GM23338 (cell line): ENCODE measurements at regions not wholly inside any gene's neighbourhood (a gene's known extent, or its start where the extent isn't known, plus 50 kb on each side); places are given as distances from the start of the nearest gene placed in this dataset.

Experiments used
- ATAC-seq: fragments of 200-7000 bp; cut with Tn5 transposase; 3 replicates; pipeline ENCODE4 v1.9.1; 2020
- DNase-seq: peaks from one replicate; pipeline ENCODE4 v3.0.0-alpha.2; 2015; ENCODE audit warnings: low spot score
- H2AFZ ChIP-seq: fragments of 200-600 bp; sonication (generic); 2 replicates; pipeline ENCODE4 v1.8.0; 2016; ENCODE audit warnings: antibody characterized with exemption, mild to moderate bottlenecking, moderate library complexity
- H3F3A ChIP-seq: fragments of 200-600 bp; sonication (generic); replicated peaks from 2 replicates; pipeline ENCODE4 v1.8.0; 2017; ENCODE audit warnings: antibody characterized with exemption, mixed run types, low read depth
- H3K27ac ChIP-seq: fragments of 200-600 bp; sonication (generic); 2 replicates; pipeline ENCODE4 v1.6.1; 2016; ENCODE audit warnings: low read depth
- H3K27me3 ChIP-seq: fragments of 200-600 bp; sonication (generic); 2 replicates; pipeline ENCODE4 v1.8.0; 2016; ENCODE audit warnings: mild to moderate bottlenecking, mixed run types, moderate library complexity; ENCODE audit not compliant: insufficient read depth
- H3K36me3 ChIP-seq: fragments of 200-600 bp; sonication (generic); 2 replicates; pipeline ENCODE4 v1.8.0; 2016; ENCODE audit warnings: mild to moderate bottlenecking; ENCODE audit not compliant: insufficient read depth
- H3K4me1 ChIP-seq: fragments of 200-600 bp; sonication (generic); 2 replicates; pipeline ENCODE4 v1.8.0; 2016; ENCODE audit warnings: mild to moderate bottlenecking, moderate library complexity; ENCODE audit not compliant: insufficient read depth
- H3K4me2 ChIP-seq: fragments of 200-600 bp; sonication (generic); 2 replicates; pipeline ENCODE4 v1.7.1; 2017; ENCODE audit warnings: mixed run types
- H3K4me3 ChIP-seq: fragments of 200-600 bp; sonication (generic); 2 replicates; pipeline ENCODE4 v1.6.1; 2016; ENCODE audit warnings: mixed run types
- H3K79me2 ChIP-seq: fragments of 200-600 bp; sonication (generic); replicated peaks from 2 replicates; pipeline ENCODE4 v1.8.0; 2017; ENCODE audit warnings: mild to moderate bottlenecking; ENCODE audit not compliant: insufficient read depth
- H3K9me2 ChIP-seq: fragments of 200-600 bp; sonication (generic); 2 replicates; pipeline ENCODE4 v1.8.0; 2017; ENCODE audit not compliant: insufficient read depth
- H4K20me1 ChIP-seq: fragments of 200-600 bp; sonication (generic); replicated peaks from 2 replicates; pipeline ENCODE4 v1.8.0; 2017; ENCODE audit warnings: mild to moderate bottlenecking; ENCODE audit not compliant: insufficient read depth
- H3K27ac Mint-ChIP-seq: 2 replicates; pipeline ENCODE4 v1.8.0; 2020; ENCODE audit warnings: inconsistent platforms, mild to moderate bottlenecking, moderate library complexity, mixed read lengths
- H3K27me3 Mint-ChIP-seq: 3 replicates; pipeline ENCODE4 v1.8.0; 2022; ENCODE audit warnings: low read depth, mild to moderate bottlenecking, moderate library complexity, mixed read lengths, inconsistent platforms; ENCODE audit not compliant: insufficient read depth, poor library complexity
- H3K36me3 Mint-ChIP-seq: 3 replicates; pipeline ENCODE4 v1.8.0; 2021; ENCODE audit warnings: low read depth, mild to moderate bottlenecking, inconsistent platforms, moderate library complexity, mixed read lengths
- H3K4me1 Mint-ChIP-seq: 3 replicates; pipeline ENCODE4 v1.8.0; 2020; ENCODE audit warnings: mild to moderate bottlenecking, inconsistent platforms, mixed read lengths
- H3K4me3 Mint-ChIP-seq: 3 replicates; pipeline ENCODE4 v1.8.0; 2021; ENCODE audit warnings: moderate library complexity, mild to moderate bottlenecking, inconsistent platforms, mixed read lengths
- H3K9me3 Mint-ChIP-seq: 3 replicates; pipeline ENCODE4 v1.8.0; 2020; ENCODE audit warnings: moderate library complexity, mild to moderate bottlenecking, inconsistent platforms, mixed read lengths
- CTCF ChIP-seq, 2 experiments: fragments of 200-600 bp in 1 of 2; sonication (generic) in 1 of 2; conservative IDR thresholded peaks; 2 replicates each; pipeline versions ENCODE4 v1.5.1 to v1.6.1; 2016 to 2017; ENCODE audit warnings: antibody characterized with exemption in 2 of 2, low read depth in 2 of 2, mild to moderate bottlenecking in 2 of 2, moderate library complexity in 1 of 2
- ETS1 ChIP-seq: IDR thresholded peaks from 2 replicates; pipeline ENCODE4 v1.6.1; 2016; ENCODE audit warnings: antibody characterized with exemption
- EZH2 ChIP-seq: fragments of 200-600 bp; sonication (generic); IDR thresholded peaks from one replicate; pipeline ENCODE4 v1.8.0; 2017; ENCODE audit warnings: antibody characterized with exemption, mild to moderate bottlenecking, low read depth; ENCODE audit not compliant: unreplicated experiment
- EZH2phosphoT487 ChIP-seq: fragments of 200-600 bp; sonication (generic); IDR thresholded peaks from one replicate; pipeline ENCODE4 v1.8.1; 2018; ENCODE audit warnings: antibody characterized with exemption; ENCODE audit not compliant: unreplicated experiment
- NANOG ChIP-seq: IDR thresholded peaks from 2 replicates; pipeline ENCODE4 v1.6.1; 2016; ENCODE audit warnings: antibody characterized with exemption, borderline replicate concordance
- REST ChIP-seq: IDR thresholded peaks from one replicate; pipeline ENCODE4 v1.6.1; 2018; ENCODE audit warnings: antibody characterized with exemption; ENCODE audit not compliant: unreplicated experiment
- STAT1 ChIP-seq: IDR thresholded peaks from one replicate; pipeline ENCODE4 v1.6.1; 2016; ENCODE audit warnings: antibody characterized with exemption; ENCODE audit not compliant: unreplicated experiment
- ZNF331 ChIP-seq: fragments of 250-450 bp; sonication (Bioruptor Pico); IDR thresholded peaks from 2 replicates; pipeline ENCODE4 v1.5.0; 2020; ENCODE audit warnings: low read depth, mild to moderate bottlenecking, moderate library complexity
- TF ChIP-seq, protein P1 (sequence below): fragments of 250-450 bp; sonication (Bioruptor Pico); IDR thresholded peaks from 2 replicates; pipeline ENCODE4 v1.5.0; 2020; ENCODE audit warnings: mild to moderate bottlenecking, moderate library complexity

DNA sequence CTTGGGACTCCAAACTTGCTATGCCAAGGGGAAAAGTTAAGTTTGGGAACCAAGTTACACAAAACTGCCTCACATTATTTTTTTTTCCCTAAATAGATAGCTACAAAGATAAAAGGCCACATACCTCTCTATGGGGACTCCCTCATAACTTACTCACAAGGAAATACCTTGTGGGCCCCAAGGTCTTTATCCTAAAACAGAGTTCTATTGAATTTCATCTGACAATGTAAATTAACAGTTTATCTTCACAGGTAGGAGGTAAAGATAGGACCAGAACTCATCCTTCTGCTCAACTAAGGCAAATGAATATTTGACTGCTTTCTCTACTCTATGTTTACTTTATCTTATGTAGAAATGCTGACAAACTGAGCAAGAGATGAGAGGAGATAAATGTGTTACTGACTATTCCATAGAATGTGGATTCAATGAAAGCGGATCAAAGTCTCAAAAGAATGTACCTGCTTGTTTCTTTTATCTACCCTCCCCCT, 1278.0 kb downstream of the OTOL1 start:
- no peaks in the 10 kb centered on the region for H4K20me1 ChIP-seq
- Mint-ChIP-seq H3K4me3 (no peak overlapping the region), H3K36me3 (no peaks in the 10 kb centered on the region; the same call in 2 of the 3 replicates), H3K9me3 (no peaks in the 10 kb centered on the region), H3K4me1 (peaks cover 20% of the 10 kb centered on the region), H3K27ac (no peak overlapping the region), H3K27me3 (no peaks in the 10 kb centered on the region)
- peaks cover 10% of the 10 kb centered on the region; the same call in 1 of the 2 replicates for H3K9me2 ChIP-seq
- DNase-seq = peak; percentile 15
- 0 out of 2 replicates have a peak overlapping the region, but pooled peaks have one; percentile 3 for H3K27ac ChIP-seq
- no peaks in the 10 kb centered on the region for H3F3A ChIP-seq
- H3K36me3 ChIP-seq = no peaks in the 10 kb centered on the region
- H3K4me2 ChIP-seq = peak overlapping the region; percentile 41
- H3K79me2 ChIP-seq = no peaks in the 10 kb centered on the region
- ATAC-seq = peak; percentile 25; the same call in 2 of the 3 replicates
- no peak overlapping the region for H3K4me3 ChIP-seq
- H3K27me3 ChIP-seq = no peaks in the 10 kb centered on the region
- TF ChIP-seq CTCF (conservative IDR thresholded peaks at IDR 0.05; ENCODE audit: low read depth in 2 of 2) (no peak), NANOG (peak; percentile 28; the same call in 1 of the 2 replicates), ZNF331 (CRISPR knock-in tag) (no peak)
- H2AFZ ChIP-seq = no peak overlapping the region
- H3K4me1 ChIP-seq = peaks cover 21% of the 10 kb centered on the region

DNA sequence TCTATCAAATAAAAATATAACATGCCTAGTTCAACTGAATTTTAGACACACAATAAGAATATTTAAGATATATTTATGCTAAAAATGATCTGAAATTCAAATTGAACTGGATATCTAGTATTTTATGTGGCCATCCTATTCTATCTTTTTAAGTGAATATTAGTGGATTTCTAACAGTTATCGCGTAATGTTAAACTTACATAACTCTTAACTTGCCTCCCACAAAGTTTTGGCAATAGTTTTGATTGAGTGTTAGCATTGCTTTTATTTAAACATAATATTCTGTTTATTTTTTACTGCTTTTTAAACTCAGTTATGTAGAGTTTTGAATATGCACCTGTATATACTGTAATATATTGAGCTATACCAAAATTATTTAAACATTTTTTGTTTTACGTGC, 1279.5 kb downstream of the OTOL1 start:
- DNase-seq = no peak
- H3K27me3 ChIP-seq = no peaks in the 10 kb centered on the region
- no peak overlapping the region for H3K27ac ChIP-seq
- H3K27ac Mint-ChIP-seq = no peak overlapping the region
- no peaks in the 10 kb centered on the region for H3K27me3 Mint-ChIP-seq
- H3F3A ChIP-seq = no peaks in the 10 kb centered on the region
- H3K9me3 Mint-ChIP-seq = no peaks in the 10 kb centered on the region
- H3K79me2 ChIP-seq = no peaks in the 10 kb centered on the region
- ATAC-seq = no peak
- peaks cover 20% of the 10 kb centered on the region for H3K4me1 Mint-ChIP-seq
- peaks cover 21% of the 10 kb centered on the region for H3K4me1 ChIP-seq
- no peaks in the 10 kb centered on the region for H3K36me3 ChIP-seq
- H3K4me3 Mint-ChIP-seq = no peak overlapping the region
- H3K4me2 ChIP-seq = no peak overlapping the region
- H3K36me3 Mint-ChIP-seq = no peaks in the 10 kb centered on the region; the same call in 2 of the 3 replicates
- no peak overlapping the region for H2AFZ ChIP-seq
- H4K20me1 ChIP-seq = no peaks in the 10 kb centered on the region
- peaks cover 9% of the 10 kb centered on the region; the same call in 1 of the 2 replicates for H3K9me2 ChIP-seq
- no peak overlapping the region for H3K4me3 ChIP-seq
- TF ChIP-seq ZNF331 (CRISPR knock-in tag) = no peak
- TF ChIP-seq STAT1 = no peak
- no peak for TF ChIP-seq EZH2
- no peak for TF ChIP-seq ETS1
- no peak for TF ChIP-seq EZH2phosphoT487
- TF ChIP-seq, protein P1, sequence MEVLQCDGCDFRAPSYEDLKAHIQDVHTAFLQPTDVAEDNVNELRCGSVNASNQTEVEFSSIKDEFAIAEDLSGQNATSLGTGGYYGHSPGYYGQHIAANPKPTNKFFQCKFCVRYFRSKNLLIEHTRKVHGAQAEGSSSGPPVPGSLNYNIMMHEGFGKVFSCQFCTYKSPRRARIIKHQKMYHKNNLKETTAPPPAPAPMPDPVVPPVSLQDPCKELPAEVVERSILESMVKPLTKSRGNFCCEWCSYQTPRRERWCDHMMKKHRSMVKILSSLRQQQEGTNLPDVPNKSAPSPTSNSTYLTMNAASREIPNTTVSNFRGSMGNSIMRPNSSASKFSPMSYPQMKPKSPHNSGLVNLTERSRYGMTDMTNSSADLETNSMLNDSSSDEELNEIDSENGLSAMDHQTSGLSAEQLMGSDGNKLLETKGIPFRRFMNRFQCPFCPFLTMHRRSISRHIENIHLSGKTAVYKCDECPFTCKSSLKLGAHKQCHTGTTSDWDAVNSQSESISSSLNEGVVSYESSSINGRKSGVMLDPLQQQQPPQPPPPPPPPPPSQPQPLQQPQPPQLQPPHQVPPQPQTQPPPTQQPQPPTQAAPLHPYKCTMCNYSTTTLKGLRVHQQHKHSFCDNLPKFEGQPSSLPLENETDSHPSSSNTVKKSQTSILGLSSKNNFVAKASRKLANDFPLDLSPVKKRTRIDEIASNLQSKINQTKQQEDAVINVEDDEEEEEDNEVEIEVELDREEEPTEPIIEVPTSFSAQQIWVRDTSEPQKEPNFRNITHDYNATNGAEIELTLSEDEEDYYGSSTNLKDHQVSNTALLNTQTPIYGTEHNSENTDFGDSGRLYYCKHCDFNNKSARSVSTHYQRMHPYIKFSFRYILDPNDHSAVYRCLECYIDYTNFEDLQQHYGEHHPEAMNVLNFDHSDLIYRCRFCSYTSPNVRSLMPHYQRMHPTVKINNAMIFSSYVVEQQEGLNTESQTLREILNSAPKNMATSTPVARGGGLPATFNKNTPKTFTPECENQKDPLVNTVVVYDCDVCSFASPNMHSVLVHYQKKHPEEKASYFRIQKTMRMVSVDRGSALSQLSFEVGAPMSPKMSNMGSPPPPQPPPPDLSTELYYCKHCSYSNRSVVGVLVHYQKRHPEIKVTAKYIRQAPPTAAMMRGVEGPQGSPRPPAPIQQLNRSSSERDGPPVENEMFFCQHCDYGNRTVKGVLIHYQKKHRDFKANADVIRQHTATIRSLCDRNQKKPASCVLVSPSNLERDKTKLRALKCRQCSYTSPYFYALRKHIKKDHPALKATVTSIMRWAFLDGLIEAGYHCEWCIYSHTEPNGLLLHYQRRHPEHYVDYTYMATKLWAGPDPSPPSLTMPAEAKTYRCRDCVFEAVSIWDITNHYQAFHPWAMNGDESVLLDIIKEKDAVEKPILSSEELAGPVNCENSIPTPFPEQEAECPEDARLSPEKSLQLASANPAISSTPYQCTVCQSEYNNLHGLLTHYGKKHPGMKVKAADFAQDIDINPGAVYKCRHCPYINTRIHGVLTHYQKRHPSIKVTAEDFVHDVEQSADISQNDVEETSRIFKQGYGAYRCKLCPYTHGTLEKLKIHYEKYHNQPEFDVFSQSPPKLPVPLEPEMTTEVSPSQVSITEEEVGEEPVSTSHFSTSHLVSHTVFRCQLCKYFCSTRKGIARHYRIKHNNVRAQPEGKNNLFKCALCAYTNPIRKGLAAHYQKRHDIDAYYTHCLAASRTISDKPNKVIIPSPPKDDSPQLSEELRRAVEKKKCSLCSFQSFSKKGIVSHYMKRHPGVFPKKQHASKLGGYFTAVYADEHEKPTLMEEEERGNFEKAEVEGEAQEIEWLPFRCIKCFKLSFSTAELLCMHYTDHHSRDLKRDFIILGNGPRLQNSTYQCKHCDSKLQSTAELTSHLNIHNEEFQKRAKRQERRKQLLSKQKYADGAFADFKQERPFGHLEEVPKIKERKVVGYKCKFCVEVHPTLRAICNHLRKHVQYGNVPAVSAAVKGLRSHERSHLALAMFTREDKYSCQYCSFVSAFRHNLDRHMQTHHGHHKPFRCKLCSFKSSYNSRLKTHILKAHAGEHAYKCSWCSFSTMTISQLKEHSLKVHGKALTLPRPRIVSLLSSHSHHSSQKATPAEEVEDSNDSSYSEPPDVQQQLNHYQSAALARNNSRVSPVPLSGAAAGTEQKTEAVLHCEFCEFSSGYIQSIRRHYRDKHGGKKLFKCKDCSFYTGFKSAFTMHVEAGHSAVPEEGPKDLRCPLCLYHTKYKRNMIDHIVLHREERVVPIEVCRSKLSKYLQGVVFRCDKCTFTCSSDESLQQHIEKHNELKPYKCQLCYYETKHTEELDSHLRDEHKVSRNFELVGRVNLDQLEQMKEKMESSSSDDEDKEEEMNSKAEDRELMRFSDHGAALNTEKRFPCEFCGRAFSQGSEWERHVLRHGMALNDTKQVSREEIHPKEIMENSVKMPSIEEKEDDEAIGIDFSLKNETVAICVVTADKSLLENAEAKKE (CRISPR knock-in tag) = no peak
- no peak for TF ChIP-seq REST
